Progenitor cell of endocrine pancreas (in vitro differentiated cells): ENCODE measurements at regions not wholly inside any gene's neighbourhood (a gene's known extent, or its start where the extent isn't known, plus 50 kb on each side); places are given as distances from the start of the nearest gene placed in this dataset.

ENCODE experiments used
- DNase-seq: peaks from one replicate; pipeline ENCODE4 v3.0.0; 2021; ENCODE audit warnings: low spot score; ENCODE audit not compliant: unreplicated experiment
- H3K27ac Mint-ChIP-seq: 2 replicates; pipeline ENCODE4 v1.8.0; 2021; ENCODE audit warnings: mild to moderate bottlenecking, moderate library complexity, mixed read lengths
- H3K27me3 Mint-ChIP-seq: 2 replicates; pipeline ENCODE4 v1.8.0; 2021; ENCODE audit warnings: mixed read lengths
- H3K36me3 Mint-ChIP-seq: 2 replicates; pipeline ENCODE4 v1.8.0; 2022; ENCODE audit warnings: mixed read lengths; ENCODE audit not compliant: insufficient read depth
- H3K4me1 Mint-ChIP-seq: 2 replicates; pipeline ENCODE4 v1.8.0; 2021; ENCODE audit warnings: low read depth, mixed read lengths
- H3K4me3 Mint-ChIP-seq: 2 replicates; pipeline ENCODE4 v1.8.0; 2021; ENCODE audit warnings: low read depth, mild to moderate bottlenecking, moderate library complexity, mixed read lengths
- H3K9me3 Mint-ChIP-seq: 2 replicates; pipeline ENCODE4 v1.8.0; 2021; ENCODE audit warnings: low read depth, mixed read lengths
- TF ChIP-seq, protein P1 (sequence below): fragments of 200-600 bp; sonication (generic); IDR thresholded peaks from one replicate; pipeline ENCODE4 v1.5.0; 2021; ENCODE audit warnings: antibody characterized with exemption, mild to moderate bottlenecking; ENCODE audit not compliant: unreplicated experiment

DNA sequence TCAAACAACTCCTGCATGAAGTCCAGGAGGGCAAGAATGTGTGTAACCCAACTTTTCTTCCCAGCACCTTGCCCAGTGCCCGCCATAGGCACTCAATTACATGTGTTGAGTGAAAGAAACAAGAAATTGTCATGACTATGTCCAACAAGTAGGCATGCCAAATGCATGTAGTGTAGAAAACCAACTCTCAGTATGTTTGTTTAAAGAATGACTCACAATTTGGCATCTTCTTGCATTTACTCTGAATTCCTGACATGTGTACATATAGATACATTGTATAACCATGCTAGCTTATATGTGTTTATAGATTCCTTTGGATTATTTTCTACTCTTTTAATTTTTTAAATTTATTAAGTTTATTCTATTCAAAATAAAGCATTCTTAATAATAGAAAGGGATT is 305.0 kb downstream of the EFNB2 start:
- Mint-ChIP-seq H3K4me3 (no peak overlapping the region), H3K27ac (no peak overlapping the region), H3K27me3 (no peaks in the 10 kb centered on the region), H3K9me3 (peaks cover 8% of the 10 kb centered on the region), H3K36me3 (no peaks in the 10 kb centered on the region), H3K4me1 (peaks cover 3% of the 10 kb centered on the region)
- TF ChIP-seq, protein P1, sequence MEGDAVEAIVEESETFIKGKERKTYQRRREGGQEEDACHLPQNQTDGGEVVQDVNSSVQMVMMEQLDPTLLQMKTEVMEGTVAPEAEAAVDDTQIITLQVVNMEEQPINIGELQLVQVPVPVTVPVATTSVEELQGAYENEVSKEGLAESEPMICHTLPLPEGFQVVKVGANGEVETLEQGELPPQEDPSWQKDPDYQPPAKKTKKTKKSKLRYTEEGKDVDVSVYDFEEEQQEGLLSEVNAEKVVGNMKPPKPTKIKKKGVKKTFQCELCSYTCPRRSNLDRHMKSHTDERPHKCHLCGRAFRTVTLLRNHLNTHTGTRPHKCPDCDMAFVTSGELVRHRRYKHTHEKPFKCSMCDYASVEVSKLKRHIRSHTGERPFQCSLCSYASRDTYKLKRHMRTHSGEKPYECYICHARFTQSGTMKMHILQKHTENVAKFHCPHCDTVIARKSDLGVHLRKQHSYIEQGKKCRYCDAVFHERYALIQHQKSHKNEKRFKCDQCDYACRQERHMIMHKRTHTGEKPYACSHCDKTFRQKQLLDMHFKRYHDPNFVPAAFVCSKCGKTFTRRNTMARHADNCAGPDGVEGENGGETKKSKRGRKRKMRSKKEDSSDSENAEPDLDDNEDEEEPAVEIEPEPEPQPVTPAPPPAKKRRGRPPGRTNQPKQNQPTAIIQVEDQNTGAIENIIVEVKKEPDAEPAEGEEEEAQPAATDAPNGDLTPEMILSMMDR: no peak
- no peak for DNase-seq

DNA sequence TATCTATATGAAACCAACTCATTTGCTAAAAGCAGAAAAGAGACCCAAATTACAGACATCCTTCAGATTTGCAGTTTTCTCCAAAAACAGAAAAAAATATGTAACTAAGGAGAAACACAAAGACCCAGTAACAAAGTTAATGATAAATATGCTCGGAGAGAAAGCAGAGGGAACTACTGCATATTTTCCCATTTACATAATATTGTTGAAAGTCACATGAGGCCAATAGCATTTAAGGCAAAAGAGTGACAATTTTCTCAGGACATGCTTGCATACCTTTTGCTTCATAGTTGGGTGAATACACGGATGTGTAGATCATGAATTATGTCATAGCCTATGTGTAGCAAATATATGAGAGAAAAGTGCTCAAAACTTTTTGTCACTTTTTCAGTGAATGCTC is 310.3 kb downstream of the EFNB2 start:
- no peak for DNase-seq
- Mint-ChIP-seq H3K4me1 (peaks cover 8% of the 10 kb centered on the region), H3K27me3 (no peaks in the 10 kb centered on the region), H3K27ac (no peak overlapping the region), H3K9me3 (no peaks in the 10 kb centered on the region), H3K4me3 (no peak overlapping the region), H3K36me3 (no peaks in the 10 kb centered on the region)
- TF ChIP-seq, protein P1: no peak

DNA sequence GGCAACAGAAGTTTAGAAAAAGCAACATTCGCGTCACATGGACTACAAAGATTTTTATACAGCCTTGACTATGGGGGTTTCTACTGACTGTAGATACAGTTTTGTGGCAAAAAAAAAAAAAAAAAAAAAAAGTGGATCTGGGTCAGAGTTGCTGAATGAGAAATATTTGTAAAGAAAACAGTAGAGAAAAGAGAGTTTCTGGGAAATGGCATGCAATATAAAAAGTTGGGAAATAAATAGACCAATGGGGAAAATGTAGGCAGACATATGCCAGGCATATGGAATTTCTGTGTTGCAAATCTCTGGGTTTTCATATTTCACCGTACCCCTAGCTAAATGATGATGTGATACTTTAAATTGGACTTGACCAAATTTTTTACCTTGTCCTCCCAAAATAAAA is 315.3 kb downstream of the EFNB2 start:
- no peaks in the 10 kb centered on the region for H3K9me3 Mint-ChIP-seq
- no peak overlapping the region for H3K27ac Mint-ChIP-seq
- no peak for DNase-seq
- TF ChIP-seq, protein P1: no peak
- no peaks in the 10 kb centered on the region for H3K27me3 Mint-ChIP-seq
- peaks cover 8% of the 10 kb centered on the region for H3K4me1 Mint-ChIP-seq
- peaks cover 1% of the 10 kb centered on the region for H3K36me3 Mint-ChIP-seq
- H3K4me3 Mint-ChIP-seq: no peak overlapping the region

DNA sequence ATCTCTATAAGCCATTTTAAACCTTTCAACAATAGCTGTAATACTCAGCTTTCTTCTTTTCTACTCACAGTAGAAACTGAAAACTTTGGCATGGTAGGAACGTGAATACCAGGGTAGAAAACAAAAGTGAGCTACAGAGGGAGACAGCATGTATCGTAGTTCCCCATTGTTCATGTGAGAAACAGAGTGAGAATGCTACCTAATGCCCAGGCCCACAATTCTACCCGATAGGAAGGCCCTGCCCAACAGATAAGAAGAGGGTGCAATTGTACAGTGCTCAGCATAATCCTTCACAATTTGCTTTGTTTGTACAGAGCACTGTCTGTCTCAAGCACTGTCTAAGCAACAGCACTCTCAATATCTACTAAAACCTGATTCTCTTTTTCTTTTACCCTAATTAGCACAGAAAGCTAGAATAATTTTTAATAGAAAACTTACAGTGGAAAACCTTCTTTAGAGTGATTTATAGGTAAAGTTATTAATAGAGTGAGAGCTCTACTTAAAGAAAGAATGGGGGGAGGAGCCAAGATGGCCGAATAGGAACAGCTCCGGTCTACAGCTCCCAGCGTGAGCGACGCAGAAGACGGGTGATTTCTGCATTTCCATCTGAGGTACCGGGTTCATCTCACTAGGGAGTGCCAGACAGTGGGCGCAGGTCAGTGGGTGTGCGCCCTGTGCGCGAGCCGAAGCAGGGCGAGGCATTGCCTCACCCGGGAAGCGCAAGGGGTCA is 322.3 kb downstream of the EFNB2 start:
- Mint-ChIP-seq H3K9me3 (no peaks in the 10 kb centered on the region), H3K27ac (no peak overlapping the region), H3K36me3 (peaks cover 1% of the 10 kb centered on the region), H3K4me3 (no peak overlapping the region), H3K27me3 (no peaks in the 10 kb centered on the region), H3K4me1 (no peaks in the 10 kb centered on the region)
- TF ChIP-seq, protein P1: no peak
- no peak for DNase-seq

DNA sequence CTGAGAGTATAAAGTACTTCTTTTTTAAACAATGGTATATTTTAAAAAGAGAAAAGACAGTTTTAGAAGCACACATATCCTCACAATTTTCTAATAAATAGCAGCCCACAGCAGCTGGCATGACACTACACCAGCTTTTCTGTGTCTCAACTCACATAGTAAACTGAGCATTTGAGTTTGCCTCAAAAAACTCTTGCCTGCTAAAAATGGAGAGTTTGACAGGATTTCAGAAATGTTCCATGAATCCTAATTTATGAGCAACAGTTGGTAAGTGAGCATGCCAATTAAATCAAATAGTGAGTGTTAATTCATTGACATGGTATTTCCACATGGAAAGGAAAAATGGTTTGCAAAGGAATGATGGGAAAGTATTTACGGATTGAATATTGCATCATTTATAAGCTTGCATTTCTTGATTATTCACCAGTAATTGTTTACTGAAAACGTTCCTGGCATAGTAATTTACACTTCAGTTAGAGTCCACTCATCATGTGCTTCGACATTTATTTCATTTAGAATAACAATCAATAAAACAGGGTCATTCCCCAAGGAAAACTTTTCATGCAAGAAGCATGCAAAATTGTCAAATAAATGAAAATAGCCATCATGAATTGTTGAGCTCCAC is 323.0 kb downstream of the EFNB2 start:
- peaks cover 1% of the 10 kb centered on the region for H3K36me3 Mint-ChIP-seq
- TF ChIP-seq, protein P1: no peak
- no peaks in the 10 kb centered on the region for H3K27me3 Mint-ChIP-seq
- no peak overlapping the region for H3K27ac Mint-ChIP-seq
- no peak for DNase-seq
- no peaks in the 10 kb centered on the region for H3K4me1 Mint-ChIP-seq
- H3K4me3 Mint-ChIP-seq: no peak overlapping the region
- H3K9me3 Mint-ChIP-seq: no peaks in the 10 kb centered on the region
